ENCODE measurements at regions not wholly inside any gene's neighbourhood (a gene's known extent, or its start where the extent isn't known, plus 50 kb on each side); places are given as distances from the start of the nearest gene placed in this dataset.

DNA sequence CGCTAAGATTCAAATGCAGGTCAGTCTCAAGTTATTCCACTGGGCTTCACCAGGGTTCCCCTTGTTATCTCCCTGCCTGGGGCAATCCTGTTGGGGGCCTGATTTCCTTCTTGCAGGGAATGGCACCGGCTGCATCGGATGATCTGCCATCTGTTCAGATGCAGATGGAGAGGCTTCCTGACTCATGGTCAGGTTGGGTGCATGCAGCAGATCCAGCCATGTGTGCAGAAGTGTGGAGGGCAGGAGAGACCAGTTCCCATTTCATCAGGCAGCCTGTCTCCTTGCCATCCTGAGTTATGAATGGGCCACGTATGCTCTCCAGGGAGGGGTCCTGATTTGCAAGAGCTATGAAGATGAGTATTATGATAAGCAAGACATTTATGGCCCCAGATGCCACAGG lies 161.2 kb upstream of the PLET1 start:
- TF ChIP-seq POLR2A (IDR thresholded peaks at IDR 0.05), result no peak
- TF ChIP-seq, protein P1, sequence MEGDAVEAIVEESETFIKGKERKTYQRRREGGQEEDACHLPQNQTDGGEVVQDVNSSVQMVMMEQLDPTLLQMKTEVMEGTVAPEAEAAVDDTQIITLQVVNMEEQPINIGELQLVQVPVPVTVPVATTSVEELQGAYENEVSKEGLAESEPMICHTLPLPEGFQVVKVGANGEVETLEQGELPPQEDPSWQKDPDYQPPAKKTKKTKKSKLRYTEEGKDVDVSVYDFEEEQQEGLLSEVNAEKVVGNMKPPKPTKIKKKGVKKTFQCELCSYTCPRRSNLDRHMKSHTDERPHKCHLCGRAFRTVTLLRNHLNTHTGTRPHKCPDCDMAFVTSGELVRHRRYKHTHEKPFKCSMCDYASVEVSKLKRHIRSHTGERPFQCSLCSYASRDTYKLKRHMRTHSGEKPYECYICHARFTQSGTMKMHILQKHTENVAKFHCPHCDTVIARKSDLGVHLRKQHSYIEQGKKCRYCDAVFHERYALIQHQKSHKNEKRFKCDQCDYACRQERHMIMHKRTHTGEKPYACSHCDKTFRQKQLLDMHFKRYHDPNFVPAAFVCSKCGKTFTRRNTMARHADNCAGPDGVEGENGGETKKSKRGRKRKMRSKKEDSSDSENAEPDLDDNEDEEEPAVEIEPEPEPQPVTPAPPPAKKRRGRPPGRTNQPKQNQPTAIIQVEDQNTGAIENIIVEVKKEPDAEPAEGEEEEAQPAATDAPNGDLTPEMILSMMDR (IDR thresholded peaks at IDR 0.05), result no peak
